GM12878 (cell line): ENCODE measurements at regions not wholly inside any gene's neighbourhood (a gene's known extent, or its start where the extent isn't known, plus 50 kb on each side); places are given as distances from the start of the nearest gene placed in this dataset.

Experiments
- DPF2 ChIP-seq: fragments of 450-650 bp; IDR thresholded peaks from 2 replicates; pipeline ENCODE4 v1.6.1; 2017; ENCODE audit warnings: mild to moderate bottlenecking
- EP300 ChIP-seq, 2 experiments: fragments of 150-350 bp in 1 of 2; IDR thresholded peaks; 2 replicates each; pipeline ENCODE4 v1.6.1; 2011 to 2012; ENCODE audit warnings: low read depth in 2 of 2, low read length in 2 of 2, borderline replicate concordance in 1 of 2, improper control_type of control experiment in 1 of 2, inconsistent platforms in 1 of 2; ENCODE audit not compliant: control insufficient read depth in 1 of 2
- FOXK2 ChIP-seq: fragments of 450-650 bp; IDR thresholded peaks from 2 replicates; pipeline ENCODE4 v1.6.1; 2017; ENCODE audit warnings: mild to moderate bottlenecking, moderate library complexity
- IRF3 ChIP-seq: fragments of 450-650 bp; IDR thresholded peaks from 2 replicates; pipeline ENCODE4 v1.6.1; 2014; ENCODE audit warnings: mild to moderate bottlenecking
- POLR2A ChIP-seq: IDR thresholded peaks from 2 replicates; pipeline ENCODE4 v1.6.1; 2011; ENCODE audit warnings: low read depth, mild to moderate bottlenecking, low read length
- RFX5 ChIP-seq: IDR thresholded peaks from 2 replicates; pipeline ENCODE4 v1.6.1; 2011; ENCODE audit warnings: low read depth, low read length, improper control_type of control experiment
- SUPT20H ChIP-seq: IDR thresholded peaks from 2 replicates; pipeline ENCODE4 v1.6.1; 2011; ENCODE audit warnings: low read depth, mild to moderate bottlenecking, low read length, moderate library complexity, borderline replicate concordance; ENCODE audit not compliant: control insufficient read depth
- ZBTB11 ChIP-seq: fragments of 450-650 bp; formaldehyde crosslinking; IDR thresholded peaks from 2 replicates; pipeline ENCODE4 v1.5.0; 2022; ENCODE audit warnings: mild to moderate bottlenecking, missing genetic modification characterization

GRCh38 chr11:116598556-116598955, 174.2 kb downstream of the BUD13 start:
- no peak for TF ChIP-seq RFX5
- no peak for TF ChIP-seq ZBTB11
- TF ChIP-seq DPF2, result no peak
- TF ChIP-seq FOXK2, result no peak
- no peak for TF ChIP-seq SUPT20H
- TF ChIP-seq POLR2A, result no peak
- TF ChIP-seq EP300 (IDR thresholded peaks at IDR 0.05; ENCODE audit: borderline replicate concordance in 1 of 2, control insufficient read depth in 1 of 2, low read depth in 2 of 2, low read length in 2 of 2), result no peak
- TF ChIP-seq IRF3, result no peak
